IMR-90 (cell line): ENCODE measurements at regions not wholly inside any gene's neighbourhood (a gene's known extent, or its start where the extent isn't known, plus 50 kb on each side); places are given as distances from the start of the nearest gene placed in this dataset.

Experiments
- ATAC-seq: fragments of 200-7000 bp; cut with Tn5 transposase; 2 replicates; pipeline ENCODE4 v1.9.1; 2020; ENCODE audit warnings: low read depth, mild to moderate bottlenecking, moderate library complexity
- BruUV-seq: library from RNA; stranded (reverse); fragments of 400-500 nt; replicated peaks from 2 replicates; lab custom pipeline; 2021; lab: Mats Ljungman, UMichigan
- CTCF ChIA-PET: fragments of 300-600 bp; formaldehyde crosslinking; extraction: SDS; loops from one replicate; lab custom pipeline; 2021; ENCODE audit warnings: antibody characterized with exemption; lab: Yijun Ruan, JAX
- POLR2A ChIA-PET: fragments of 300-600 bp; sonication (Branson Sonifier 250); formaldehyde crosslinking; loops from one replicate; lab custom pipeline; 2022; ENCODE audit warnings: antibody characterized with exemption; ENCODE audit not compliant: unreplicated experiment; lab: Charles Lee
- DNase-seq: peaks from one replicate; pipeline ENCODE4 v3.0.0; 2013
- H2AFZ ChIP-seq: replicated peaks from 2 replicates; pipeline ENCODE3; 2013; ENCODE audit warnings: low read length, mild to moderate bottlenecking; ENCODE audit not compliant: poor library complexity
- H2AK5ac ChIP-seq: 2 replicates; pipeline ENCODE4 v1.6.1; 2013; ENCODE audit warnings: low read depth, low read length, inconsistent platforms
- H2AK9ac ChIP-seq: replicated peaks from 2 replicates; pipeline ENCODE3; 2013; ENCODE audit warnings: mild to moderate bottlenecking, low read depth, low read length, moderate library complexity; ENCODE audit not compliant: poor library complexity
- H2BK120ac ChIP-seq: 2 replicates; pipeline ENCODE4 v1.6.1; 2013; ENCODE audit warnings: low read depth, low read length, inconsistent platforms
- H2BK15ac ChIP-seq: 3 replicates; pipeline ENCODE4 v1.6.1; 2013; ENCODE audit warnings: low read depth, low read length, inconsistent platforms
- H2BK20ac ChIP-seq: 2 replicates; pipeline ENCODE4 v1.6.1; 2013; ENCODE audit warnings: low read depth, mild to moderate bottlenecking, inconsistent platforms, low read length, moderate library complexity
- H2BK5ac ChIP-seq: 2 replicates; pipeline ENCODE4 v1.6.1; 2013; ENCODE audit warnings: mild to moderate bottlenecking, low read depth, low read length, inconsistent platforms; ENCODE audit not compliant: poor library complexity, severe bottlenecking
- H3K14ac ChIP-seq: replicated peaks from 2 replicates; pipeline ENCODE4 v1.6.1; 2013; ENCODE audit warnings: low read depth, low read length, inconsistent platforms
- H3K18ac ChIP-seq: 2 replicates; pipeline ENCODE4 v1.6.1; 2013; ENCODE audit warnings: low read depth, low read length, control low read depth
- H3K23ac ChIP-seq: 2 replicates; pipeline ENCODE4 v1.6.1; 2013; ENCODE audit warnings: low read depth, low read length, inconsistent platforms
- H3K27ac ChIP-seq: 2 replicates; pipeline ENCODE4 v1.5.1; 2013; ENCODE audit warnings: mild to moderate bottlenecking, control low read depth, low read length; ENCODE audit not compliant: insufficient read depth
- H3K27me3 ChIP-seq: 2 replicates; pipeline ENCODE4 v1.6.1; 2013; ENCODE audit warnings: low read length; ENCODE audit not compliant: control insufficient read depth, insufficient read depth
- H3K36me3 ChIP-seq: 2 replicates; pipeline ENCODE4 v1.6.1; 2013; ENCODE audit warnings: low read length, mixed read lengths; ENCODE audit not compliant: control insufficient read depth, insufficient read depth
- H3K4ac ChIP-seq: 2 replicates; pipeline ENCODE4 v1.6.1; 2013; ENCODE audit warnings: low read depth, low read length, inconsistent platforms
- H3K4me1 ChIP-seq: 2 replicates; pipeline ENCODE4 v1.6.1; 2013; ENCODE audit warnings: low read length, mixed read lengths; ENCODE audit not compliant: control insufficient read depth, insufficient read depth
- H3K4me2 ChIP-seq: 2 replicates; pipeline ENCODE4 v1.6.1; 2013; ENCODE audit warnings: low read depth, mild to moderate bottlenecking, control low read depth, low read length, moderate library complexity
- H3K4me3 ChIP-seq: 2 replicates; pipeline ENCODE4 v1.5.1; 2013; ENCODE audit warnings: low read depth, mild to moderate bottlenecking, control low read depth, low read length, moderate library complexity; ENCODE audit not compliant: insufficient read depth
- H3K56ac ChIP-seq: 2 replicates; pipeline ENCODE4 v1.6.1; 2013; ENCODE audit warnings: low read length, inconsistent platforms; ENCODE audit not compliant: insufficient read depth; ENCODE audit errors: extremely low read depth
- H3K79me1 ChIP-seq, 2 experiments: 2 replicates each; pipeline ENCODE4 v1.6.1; 2013; ENCODE audit warnings: low read length in 2 of 2, inconsistent platforms in 1 of 2, low read depth in 1 of 2
- H3K9ac ChIP-seq: 2 replicates; pipeline ENCODE4 v1.6.1; 2013; ENCODE audit warnings: low read depth, low read length, control low read depth
- H3K9me1 ChIP-seq: 2 replicates; pipeline ENCODE4 v1.6.1; 2013; ENCODE audit warnings: low read length, inconsistent platforms; ENCODE audit not compliant: insufficient read depth
- H3K9me3 ChIP-seq: 2 replicates; pipeline ENCODE4 v1.6.1; 2013; ENCODE audit warnings: low read length; ENCODE audit not compliant: control insufficient read depth, insufficient read depth
- H4K20me1 ChIP-seq: 2 replicates; pipeline ENCODE4 v1.6.1; 2013; ENCODE audit warnings: low read length, inconsistent platforms; ENCODE audit not compliant: insufficient read depth
- H4K5ac ChIP-seq: 2 replicates; pipeline ENCODE4 v1.6.1; 2013; ENCODE audit warnings: mild to moderate bottlenecking, low read depth, low read length, control low read depth
- H4K8ac ChIP-seq, 2 experiments: 2 replicates each; pipeline ENCODE4 v1.6.1; 2013; ENCODE audit warnings: low read depth in 2 of 2, low read length in 2 of 2, control low read depth in 1 of 2, inconsistent platforms in 1 of 2
- H4K91ac ChIP-seq: 2 replicates; pipeline ENCODE4 v1.6.1; 2013; ENCODE audit warnings: low read depth, low read length, inconsistent platforms; ENCODE audit not compliant: insufficient read depth
- RCOR1 ChIP-seq: IDR thresholded peaks from 2 replicates; pipeline ENCODE4 v1.6.1; 2012; ENCODE audit warnings: mild to moderate bottlenecking, low read length, improper control_type of control experiment; ENCODE audit not compliant: insufficient replicate concordance
- dilution Hi-C: fragments of 300-500 bp; cut with HindIII; formaldehyde crosslinking; loops from one replicate; pipeline ENCODE4 v1.14.3; 2018; ENCODE audit warnings: low sequenced_read_pairs; ENCODE audit not compliant: unreplicated experiment
- in situ Hi-C: fragments of 300-500 bp; cut with MboI; formaldehyde crosslinking; loops from 3 replicates; pipeline ENCODE4 v1.14.3; 2019; ENCODE audit warnings: low sequenced_read_pairs, inconsistent platforms, mixed read lengths
- intact Hi-C: fragments of 100-400 bp; cut with micrococcal nuclease; formaldehyde crosslinking; loops from 2 replicates; pipeline ENCODE4 v1.10.0; 2022

GRCh38 chr4:92189146-92189545 lies 114.6 kb upstream of the GRID2 start:
- H3K18ac ChIP-seq = no peak overlapping the region
- H3K4me3 ChIP-seq = no peak overlapping the region
- no peak overlapping the region for H2AK9ac ChIP-seq
- no peaks in the 10 kb centered on the region for H3K79me1 ChIP-seq
- H2BK15ac ChIP-seq = no peak overlapping the region
- H4K8ac ChIP-seq = no peak overlapping the region
- no peak for TF ChIP-seq RCOR1
- ChIA-PET POLR2A (no interaction called here), CTCF (no interaction called here)
- ATAC-seq (no peak), DNase-seq (no peak)
- no peak overlapping the region for H2AK5ac ChIP-seq
- no peak overlapping the region for H3K4ac ChIP-seq
- H3K4me2 ChIP-seq = no peak overlapping the region
- H3K9me3 ChIP-seq = no peaks in the 10 kb centered on the region
- no peaks in the 10 kb centered on the region for H3K36me3 ChIP-seq
- H3K9ac ChIP-seq = no peak overlapping the region
- intact Hi-C loops = no loop called here
- no peak overlapping the region for H3K27ac ChIP-seq
- H3K14ac ChIP-seq = no peak overlapping the region
- H2BK20ac ChIP-seq = no peak overlapping the region
- H4K20me1 ChIP-seq = no peaks in the 10 kb centered on the region
- no peaks in the 10 kb centered on the region for H3K4me1 ChIP-seq
- H2BK120ac ChIP-seq = no peak overlapping the region
- BruUV-seq = no TSS peak
- H3K9me1 ChIP-seq = no peaks in the 10 kb centered on the region
- H3K27me3 ChIP-seq = no peaks in the 10 kb centered on the region
- H3K23ac ChIP-seq = no peak overlapping the region
- dilution Hi-C loops = no loop called here
- in situ Hi-C loops = no loop called here
- H4K5ac ChIP-seq = no peak overlapping the region
- peak overlapping the region; percentile 58 for H2AFZ ChIP-seq
- H3K56ac ChIP-seq = no peak overlapping the region
- H2BK5ac ChIP-seq = no peak overlapping the region
- no peak overlapping the region; the same call in 1 of the 2 replicates for H4K91ac ChIP-seq
